GM23248 (cell line): ENCODE measurements at regions not wholly inside any gene's neighbourhood (a gene's known extent, or its start where the extent isn't known, plus 50 kb on each side); places are given as distances from the start of the nearest gene placed in this dataset.

Experiments used
- DNase-seq: peaks from one replicate; pipeline ENCODE4 v3.0.0-alpha.2; 2015
- H2AFZ ChIP-seq: fragments of 200-600 bp; sonication (generic); 2 replicates; pipeline ENCODE4 v1.6.1; 2016; ENCODE audit warnings: antibody characterized with exemption
- H3F3A ChIP-seq: fragments of 200-600 bp; sonication (generic); 2 replicates; pipeline ENCODE4 v1.6.1; 2016; ENCODE audit warnings: mild to moderate bottlenecking, antibody characterized with exemption, mixed run types; ENCODE audit not compliant: insufficient read depth
- H3K27ac ChIP-seq: fragments of 200-600 bp; sonication (generic); 2 replicates; pipeline ENCODE4 v1.5.1; 2016; ENCODE audit warnings: mild to moderate bottlenecking
- H3K27me3 ChIP-seq: fragments of 200-600 bp; sonication (generic); replicated peaks from 2 replicates; pipeline ENCODE4 v1.6.1; 2016; ENCODE audit warnings: mild to moderate bottlenecking; ENCODE audit not compliant: insufficient read depth
- H3K36me3 ChIP-seq: fragments of 200-600 bp; sonication (generic); 2 replicates; pipeline ENCODE4 v1.6.1; 2016; ENCODE audit warnings: low read depth, mild to moderate bottlenecking
- H3K4me1 ChIP-seq: fragments of 200-600 bp; sonication (generic); 2 replicates; pipeline ENCODE4 v1.6.1; 2016; ENCODE audit warnings: mild to moderate bottlenecking; ENCODE audit not compliant: insufficient read depth
- H3K4me2 ChIP-seq: fragments of 200-600 bp; sonication (generic); one replicate; pipeline ENCODE4 v1.6.1; 2016; ENCODE audit warnings: mild to moderate bottlenecking; ENCODE audit not compliant: unreplicated experiment
- H3K4me3 ChIP-seq: fragments of 200-600 bp; sonication (generic); 2 replicates; pipeline ENCODE4 v1.5.1; 2016; ENCODE audit warnings: mild to moderate bottlenecking
- H3K79me2 ChIP-seq: fragments of 200-600 bp; sonication (generic); 2 replicates; pipeline ENCODE4 v1.6.1; 2016; ENCODE audit warnings: mild to moderate bottlenecking; ENCODE audit not compliant: insufficient read depth
- H3K9ac ChIP-seq: fragments of 200-600 bp; sonication (generic); 2 replicates; pipeline ENCODE4 v1.6.1; 2016; ENCODE audit warnings: mild to moderate bottlenecking
- H3K9me2 ChIP-seq: fragments of 200-600 bp; sonication (generic); 2 replicates; pipeline ENCODE4 v1.6.1; 2016; ENCODE audit warnings: mixed run types, mild to moderate bottlenecking, moderate library complexity; ENCODE audit not compliant: insufficient read depth
- H3K9me3 ChIP-seq: fragments of 200-600 bp; sonication (generic); one replicate; pipeline ENCODE4 v1.6.1; 2017; ENCODE audit warnings: low read depth
- H4K20me1 ChIP-seq: fragments of 200-600 bp; sonication (generic); 2 replicates; pipeline ENCODE4 v1.6.0; 2016; ENCODE audit not compliant: insufficient read depth
- EZH2 ChIP-seq: fragments of 200-600 bp; sonication (generic); IDR thresholded peaks from 2 replicates; pipeline ENCODE4 v1.6.1; 2018; ENCODE audit warnings: antibody characterized with exemption, mild to moderate bottlenecking; ENCODE audit not compliant: insufficient read depth, poor library complexity, severe bottlenecking
- EZH2phosphoT487 ChIP-seq: fragments of 200-600 bp; sonication (generic); IDR thresholded peaks from 2 replicates; pipeline ENCODE4 v1.6.1; 2018; ENCODE audit warnings: antibody characterized with exemption, moderate library complexity, mild to moderate bottlenecking, low read depth; ENCODE audit not compliant: insufficient read depth
- WGBS, 2 experiments: methylation state at CpG; one replicate each; pipeline ENCODE4 v1.1.6; 2015 to 2017; ENCODE audit warnings: low lambda C conversion rate in 2 of 2, low coverage in 1 of 2; ENCODE audit errors: missing lambda C conversion rate in 2 of 2; 5-methylcytosine and 5-hydroxymethylcytosine counted together
- in situ Hi-C: fragments of 300-500 bp; cut with MboI; formaldehyde crosslinking; loops from 2 replicates; pipeline ENCODE4 v1.15.0; 2020

DNA sequence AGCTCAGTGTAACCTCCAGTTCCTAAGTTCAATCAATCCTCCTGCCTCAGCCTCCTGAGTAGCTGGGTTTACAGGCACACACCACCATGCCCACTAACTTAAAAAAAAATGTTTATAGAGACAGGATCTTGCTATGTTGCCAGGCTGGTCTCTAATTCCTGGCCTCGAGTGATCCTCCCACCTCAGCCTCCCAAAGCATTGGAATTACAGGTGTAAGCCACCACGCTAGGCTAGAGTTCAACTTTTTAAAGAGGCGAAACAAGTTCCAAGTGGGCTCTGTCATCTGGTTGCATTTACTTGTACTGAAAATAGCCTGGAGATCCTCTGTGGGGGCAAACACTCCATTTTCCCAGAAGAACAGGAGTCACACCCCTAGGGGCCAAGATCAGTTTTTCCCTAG lies 100.7 kb upstream of the RIPOR2 start:
- H3K27ac ChIP-seq, result no peak overlapping the region
- no peaks in the 10 kb centered on the region for H3K27me3 ChIP-seq
- no peaks in the 10 kb centered on the region; the same call in 1 of the 2 replicates for H3F3A ChIP-seq
- no peak overlapping the region for H3K4me2 ChIP-seq
- no peaks in the 10 kb centered on the region for H4K20me1 ChIP-seq
- DNase-seq, result no peak
- in situ Hi-C loops, result no loop called here
- H3K79me2 ChIP-seq, result no peaks in the 10 kb centered on the region
- no peaks in the 10 kb centered on the region for H3K4me1 ChIP-seq
- 96% methylated on average over 3 of the region's 3 CpGs for WGBS, 2 experiments
- TF ChIP-seq EZH2 (no peak), EZH2phosphoT487 (no peak)
- no peaks in the 10 kb centered on the region for H3K9me3 ChIP-seq
- H3K9me2 ChIP-seq, result no peaks in the 10 kb centered on the region
- H2AFZ ChIP-seq, result no peak overlapping the region
- H3K36me3 ChIP-seq, result no peaks in the 10 kb centered on the region
- H3K4me3 ChIP-seq, result no peak overlapping the region
- H3K9ac ChIP-seq, result no peak overlapping the region

DNA sequence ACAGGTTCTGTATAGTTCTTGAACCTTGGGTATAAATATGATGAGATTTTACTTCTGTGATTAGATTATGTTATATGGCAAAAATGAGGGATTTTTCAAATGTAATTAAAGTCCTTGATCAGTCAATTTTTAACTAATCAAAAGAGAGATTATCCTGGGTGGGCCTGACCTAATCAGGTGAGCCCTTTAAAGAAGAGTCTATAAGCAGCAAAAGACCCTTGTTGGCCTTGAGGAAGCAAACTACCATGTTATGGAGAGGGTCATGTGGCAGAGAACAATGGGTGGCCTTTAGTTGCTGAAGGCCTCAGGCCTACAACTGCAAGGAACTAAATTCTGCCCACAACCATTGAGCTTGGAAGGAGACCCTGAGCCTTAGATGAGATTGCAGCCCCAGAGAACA lies 102.5 kb upstream of the RIPOR2 start:
- no peak overlapping the region for H3K4me2 ChIP-seq
- H3K9me2 ChIP-seq, result no peaks in the 10 kb centered on the region
- DNase-seq, result no peak
- in situ Hi-C loops, result no loop called here
- H3K9ac ChIP-seq, result no peak overlapping the region
- H3K4me1 ChIP-seq, result no peaks in the 10 kb centered on the region
- H3F3A ChIP-seq, result no peaks in the 10 kb centered on the region; the same call in 1 of the 2 replicates
- no peaks in the 10 kb centered on the region for H3K27me3 ChIP-seq
- H3K4me3 ChIP-seq, result no peak overlapping the region
- H3K79me2 ChIP-seq, result no peaks in the 10 kb centered on the region
- no peaks in the 10 kb centered on the region for H3K9me3 ChIP-seq
- no peak for TF ChIP-seq EZH2phosphoT487
- TF ChIP-seq EZH2, result no peak
- H3K27ac ChIP-seq, result no peak overlapping the region
- no peak overlapping the region for H2AFZ ChIP-seq
- no peaks in the 10 kb centered on the region for H4K20me1 ChIP-seq
- no peaks in the 10 kb centered on the region for H3K36me3 ChIP-seq

DNA sequence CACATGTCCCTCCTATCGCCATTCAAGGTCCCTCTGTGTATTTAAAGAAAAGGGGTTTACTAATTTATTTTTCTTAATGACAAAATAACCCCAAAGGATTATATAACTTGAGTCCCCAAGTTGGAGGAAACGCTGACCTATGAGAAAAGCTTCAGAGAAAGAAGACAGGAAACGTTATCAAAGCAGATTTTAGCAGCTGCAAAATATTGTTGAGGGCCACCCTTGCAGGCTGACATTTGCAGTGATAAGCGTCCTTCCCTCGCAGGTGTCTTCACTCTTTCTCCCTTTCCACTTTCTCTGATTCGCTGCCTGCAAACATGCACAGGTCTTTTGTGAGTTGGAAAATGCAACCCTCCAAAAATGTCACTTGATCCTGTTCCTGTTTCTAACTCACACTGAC lies 103.2 kb upstream of the RIPOR2 start:
- Histone ChIP-seq H3K27me3 (no peaks in the 10 kb centered on the region), H3K9me2 (no peaks in the 10 kb centered on the region), H3K4me2 (no peak overlapping the region), H3K79me2 (no peaks in the 10 kb centered on the region), H3K9ac (no peak overlapping the region), H3K4me1 (no peaks in the 10 kb centered on the region), H3K27ac (no peak overlapping the region), H3K36me3 (no peaks in the 10 kb centered on the region), H3K9me3 (no peaks in the 10 kb centered on the region), H4K20me1 (no peaks in the 10 kb centered on the region), H2AFZ (no peak overlapping the region), H3F3A (no peaks in the 10 kb centered on the region; the same call in 1 of the 2 replicates), H3K4me3 (no peak overlapping the region)
- TF ChIP-seq EZH2 (no peak), EZH2phosphoT487 (no peak)
- WGBS, 2 experiments, result 90 to 91% methylated on average over 6 of the region's 6 CpGs
- in situ Hi-C loops, result no loop called here
- DNase-seq, result no peak

DNA sequence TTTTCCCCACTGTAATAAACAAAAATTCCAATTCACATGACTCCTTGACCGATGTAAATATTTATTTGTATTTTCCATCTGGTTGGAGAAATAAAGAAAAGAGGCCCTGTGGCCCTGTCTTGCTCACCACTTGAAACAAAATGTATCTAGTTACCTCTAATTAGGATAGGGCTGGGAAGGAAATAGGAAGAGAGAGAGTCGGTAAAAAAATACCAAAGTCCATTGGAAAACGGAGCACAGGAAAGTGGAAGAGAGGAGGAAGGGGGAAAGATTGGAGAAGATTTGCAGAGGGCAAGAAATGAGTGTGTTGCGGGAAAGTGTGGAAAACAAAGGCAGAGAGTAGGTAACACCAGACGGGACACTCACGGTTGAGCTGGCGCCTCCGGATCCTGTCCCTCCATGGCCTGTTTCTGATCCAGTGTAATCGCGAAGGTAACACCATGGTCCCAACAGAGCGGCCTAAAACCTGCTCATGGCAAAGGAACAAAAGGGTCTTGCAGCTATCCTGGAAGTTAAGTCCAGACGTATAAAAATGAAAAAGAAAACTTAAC lies 105.8 kb upstream of the RIPOR2 start:
- no peak overlapping the region for H2AFZ ChIP-seq
- no peaks in the 10 kb centered on the region for H3K27me3 ChIP-seq
- DNase-seq, result no peak
- no peaks in the 10 kb centered on the region for H3K4me1 ChIP-seq
- no peak overlapping the region for H3K4me3 ChIP-seq
- no peaks in the 10 kb centered on the region for H3K9me2 ChIP-seq
- in situ Hi-C loops, result no loop called here
- H3K9ac ChIP-seq, result no peak overlapping the region
- H3K9me3 ChIP-seq, result no peaks in the 10 kb centered on the region
- H3K4me2 ChIP-seq, result no peak overlapping the region
- no peaks in the 10 kb centered on the region for H4K20me1 ChIP-seq
- no peaks in the 10 kb centered on the region for H3F3A ChIP-seq
- H3K79me2 ChIP-seq, result no peaks in the 10 kb centered on the region
- TF ChIP-seq EZH2 (no peak), EZH2phosphoT487 (no peak)
- H3K27ac ChIP-seq, result no peak overlapping the region
- 90 to 92% methylated on average over 12 of the region's 12 CpGs for WGBS, 2 experiments
- no peaks in the 10 kb centered on the region for H3K36me3 ChIP-seq

DNA sequence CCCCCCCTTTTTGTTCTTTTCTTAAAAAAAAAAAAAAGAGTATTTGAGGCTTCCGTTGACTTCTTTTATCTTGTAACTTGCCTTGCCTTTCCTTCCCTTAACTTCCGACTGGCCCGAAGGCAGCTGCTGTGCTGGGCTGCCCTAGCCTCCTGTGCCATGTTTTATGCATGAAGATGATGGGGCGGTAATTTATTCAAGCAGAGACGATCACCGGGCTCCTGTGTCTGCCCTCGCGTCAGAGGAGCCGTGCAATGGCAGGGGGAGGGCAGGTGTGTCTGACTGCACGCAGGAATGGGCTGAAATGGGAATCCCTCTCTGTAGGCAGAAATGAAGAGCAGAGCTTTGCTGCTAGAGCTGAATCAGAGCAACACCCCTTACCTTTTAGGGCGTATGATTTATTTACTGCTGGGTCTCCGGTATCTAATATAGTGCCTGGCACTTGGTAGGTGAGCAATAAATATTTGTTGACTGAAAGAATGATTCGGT lies 106.3 kb upstream of the RIPOR2 start:
- no peak overlapping the region for H3K9ac ChIP-seq
- no peaks in the 10 kb centered on the region for H3K27me3 ChIP-seq
- no peaks in the 10 kb centered on the region for H3F3A ChIP-seq
- no peaks in the 10 kb centered on the region for H4K20me1 ChIP-seq
- no peaks in the 10 kb centered on the region for H3K36me3 ChIP-seq
- H3K79me2 ChIP-seq, result no peaks in the 10 kb centered on the region
- no peaks in the 10 kb centered on the region for H3K4me1 ChIP-seq
- H3K4me2 ChIP-seq, result no peak overlapping the region
- no peak for DNase-seq
- WGBS, 2 experiments, result 79 to 80% methylated on average over 13 of the region's 13 CpGs
- no peak for TF ChIP-seq EZH2
- no peak for TF ChIP-seq EZH2phosphoT487
- no peaks in the 10 kb centered on the region for H3K9me3 ChIP-seq
- H3K4me3 ChIP-seq, result no peak overlapping the region
- in situ Hi-C loops, result no loop called here
- no peaks in the 10 kb centered on the region for H3K9me2 ChIP-seq
- H2AFZ ChIP-seq, result no peak overlapping the region
- no peak overlapping the region for H3K27ac ChIP-seq
